Activated CD8-positive, alpha-beta T cell treated with anti-CD3 and anti-CD28 coated beads for 36 hours (primary cell): ENCODE measurements at regions not wholly inside any gene's neighbourhood (a gene's known extent, or its start where the extent isn't known, plus 50 kb on each side); places are given as distances from the start of the nearest gene placed in this dataset.
A peak's percentile ranks its signal among the peaks of the same experiment; 100 is the strongest.

Experiments
- ATAC-seq: fragments of 200-7000 bp; cut with Tn5 transposase; one replicate; pipeline ENCODE4 v1.10.0; 2021; ENCODE audit warnings: mild to moderate bottlenecking, moderate library complexity
- CTCF ChIA-PET: fragments of 350-600 bp; sonication (Branson Sonifier 250); formaldehyde crosslinking; loops from one replicate; lab custom pipeline; 2021; ENCODE audit warnings: antibody characterized with exemption; lab: Charles Lee
- POLR2A ChIA-PET: fragments of 350-600 bp; sonication (Branson Sonifier 250); formaldehyde crosslinking; loops from one replicate; lab custom pipeline; 2021; ENCODE audit warnings: antibody characterized with exemption; lab: Charles Lee
- DNase-seq: peaks from one replicate; pipeline ENCODE4 v3.0.0-alpha.2; 2020
- H3K27ac Mint-ChIP-seq: one replicate; pipeline ENCODE4 v1.8.0; 2021; ENCODE audit warnings: mild to moderate bottlenecking, mixed read lengths
- H3K27me3 Mint-ChIP-seq: one replicate; pipeline ENCODE4 v1.8.0; 2021; ENCODE audit warnings: mixed read lengths
- H3K36me3 Mint-ChIP-seq: one replicate; pipeline ENCODE4 v1.8.0; 2021; ENCODE audit warnings: low read depth, mixed read lengths
- H3K4me1 Mint-ChIP-seq: one replicate; pipeline ENCODE4 v1.8.0; 2021; ENCODE audit warnings: low read depth, mixed read lengths
- H3K4me3 Mint-ChIP-seq: one replicate; pipeline ENCODE4 v1.8.0; 2021; ENCODE audit warnings: mild to moderate bottlenecking, moderate library complexity, mixed read lengths
- H3K9me3 Mint-ChIP-seq: one replicate; pipeline ENCODE4 v1.8.0; 2021; ENCODE audit warnings: mixed read lengths
- CTCF ChIP-seq: fragments of 200-600 bp; IDR thresholded peaks from one replicate; pipeline ENCODE4 v1.8.0; 2022; ENCODE audit warnings: antibody characterized with exemption, mild to moderate bottlenecking
- intact Hi-C: fragments of 100-400 bp; cut with micrococcal nuclease; formaldehyde crosslinking; loops from one replicate; pipeline ENCODE4 v1.10.0; 2022

GRCh38 chr6:21664314-21665109 lies 71.0 kb downstream of the SOX4 start:
- Mint-ChIP-seq H3K27me3 (peaks cover 64% of the 10 kb centered on the region), H3K4me3 (peak overlapping the region; percentile 46)
- POLR2A ChIA-PET = no interaction called here

GRCh38 chr6:21665110-21665391 lies 71.5 kb downstream of the SOX4 start:
- ChIA-PET CTCF (no interaction called here), POLR2A (no interaction called here)
- ATAC-seq = no peak
- no peak overlapping the region for H3K4me3 Mint-ChIP-seq
- no peak for DNase-seq
- intact Hi-C loops = loop anchor here (5.0 kb wide), 1 partner anchor 68 kb away; no protein-coding TSS in a partner anchor
- peaks cover 28% of the 10 kb centered on the region for H3K4me1 Mint-ChIP-seq
- H3K36me3 Mint-ChIP-seq = no peaks in the 10 kb centered on the region
- peaks cover 64% of the 10 kb centered on the region for H3K27me3 Mint-ChIP-seq
- no peak for TF ChIP-seq CTCF
- no peak overlapping the region for H3K27ac Mint-ChIP-seq
- H3K9me3 Mint-ChIP-seq = no peaks in the 10 kb centered on the region

More at GRCh38 chr6:21664314-21665109, 71.0 kb downstream of the SOX4 start:
- DNase-seq (peak; percentile 36), ATAC-seq (peak; percentile 45)
- CTCF ChIA-PET = interaction anchor here (1.1 kb wide), 1 partner anchor 76 kb away, joined by 4 read pairs; no protein-coding TSS in a partner anchor
- no peaks in the 10 kb centered on the region for H3K9me3 Mint-ChIP-seq
- H3K27ac Mint-ChIP-seq = no peak overlapping the region
- no peaks in the 10 kb centered on the region for H3K36me3 Mint-ChIP-seq
- intact Hi-C loops = loop anchor here (5.0 kb wide), 1 partner anchor 67 kb away; no protein-coding TSS in a partner anchor
- TF ChIP-seq CTCF = no peak
- peaks cover 28% of the 10 kb centered on the region for H3K4me1 Mint-ChIP-seq

GRCh38 chr6:21665392-21666200 lies 72.0 kb downstream of the SOX4 start:
- peaks cover 28% of the 10 kb centered on the region for H3K4me1 Mint-ChIP-seq
- ChIA-PET POLR2A (no interaction called here), CTCF (no interaction called here)
- ATAC-seq = peak; percentile 20
- no peaks in the 10 kb centered on the region for H3K9me3 Mint-ChIP-seq
- intact Hi-C loops = loop anchor here (5.0 kb wide), 1 partner anchor 68 kb away; no protein-coding TSS in a partner anchor
- no peak for TF ChIP-seq CTCF
- peak overlapping the region; percentile 56 for H3K4me3 Mint-ChIP-seq
- H3K36me3 Mint-ChIP-seq = no peaks in the 10 kb centered on the region
- H3K27ac Mint-ChIP-seq = no peak overlapping the region
- H3K27me3 Mint-ChIP-seq = peaks cover 64% of the 10 kb centered on the region
- peak; percentile 3 for DNase-seq

- CTCF ChIA-PET = no interaction called here
- Mint-ChIP-seq H3K4me3 (peak overlapping the region; percentile 56), H3K4me1 (peaks cover 28% of the 10 kb centered on the region), H3K36me3 (no peaks in the 10 kb centered on the region), H3K27me3 (peaks cover 64% of the 10 kb centered on the region), H3K9me3 (no peaks in the 10 kb centered on the region), H3K27ac (no peak overlapping the region)
- ATAC-seq = peak; percentile 51
- POLR2A ChIA-PET = no interaction called here
- intact Hi-C loops = loop anchor here (5.0 kb wide), 1 partner anchor 69 kb away; no protein-coding TSS in a partner anchor
- DNase-seq = peak; percentile 10
- TF ChIP-seq CTCF = no peak
Measured at GRCh38 chr6:21666201-21666691, 72.7 kb downstream of the SOX4 start.
